ENCODE measurements at regions not wholly inside any gene's neighbourhood (a gene's known extent, or its start where the extent isn't known, plus 50 kb on each side); places are given as distances from the start of the nearest gene placed in this dataset.

- TF ChIP-seq SMAD3 (CRISPR knock-in tag; IDR thresholded peaks at IDR 0.05) (no peak), RBM22 (optimal IDR thresholded peaks at IDR 0.05; ENCODE audit: low read length) (no peak), JUN (CRISPR knock-in tag; IDR thresholded peaks at IDR 0.05) (no peak), MEIS2 (CRISPR knock-in tag; IDR thresholded peaks at IDR 0.05) (no peak), ZFP91 (CRISPR knock-in tag; IDR thresholded peaks at IDR 0.05; ENCODE audit: borderline replicate concordance) (no peak), CBX1 (IDR thresholded peaks at IDR 0.05; ENCODE audit: low read depth) (no peak), CTCF (CRISPR knock-in tag; IDR thresholded peaks at IDR 0.05) (no peak)
Observed at GRCh38 chr11:69916806-69917387, 97.7 kb upstream of the FGF3 start.

Data from HepG2 (cell line).